Neural cell (in vitro differentiated cells): ENCODE measurements at regions not wholly inside any gene's neighbourhood (a gene's known extent, or its start where the extent isn't known, plus 50 kb on each side); places are given as distances from the start of the nearest gene placed in this dataset.

Experiments used
- H2AFZ ChIP-seq: fragments of 200-600, 300-800 bp; sonication (generic), shearing (Covaris generic); 2 replicates; pipeline ENCODE4 v1.6.0; 2014; ENCODE audit warnings: low read depth, mild to moderate bottlenecking, antibody characterized with exemption, low read length, moderate library complexity
- H3F3A ChIP-seq: fragments of 200-600 bp; shearing (Covaris generic); 2 replicates; pipeline ENCODE4 v1.6.1; 2016; ENCODE audit warnings: mild to moderate bottlenecking, moderate library complexity, mixed read lengths, antibody characterized with exemption, low read length; ENCODE audit not compliant: insufficient read depth, poor library complexity, severe bottlenecking
- H3K27ac ChIP-seq: fragments of 200-600, 300-800 bp; sonication (generic), shearing (Covaris generic); 2 replicates; pipeline ENCODE4 v1.5.1; 2014; ENCODE audit warnings: mild to moderate bottlenecking, low read length, moderate library complexity
- H3K27me3 ChIP-seq: fragments of 300-800, 200-600 bp; sonication (generic), shearing (Covaris generic); 2 replicates; pipeline ENCODE4 v1.6.0; 2014; ENCODE audit warnings: mild to moderate bottlenecking, low read depth, low read length, moderate library complexity; ENCODE audit not compliant: insufficient read depth
- H3K36me3 ChIP-seq: fragments of 300-800, 200-600 bp; sonication (generic), shearing (Covaris generic); 2 replicates; pipeline ENCODE4 v1.5.1; 2014; ENCODE audit warnings: mild to moderate bottlenecking, antibody characterized with exemption, low read length, moderate library complexity; ENCODE audit not compliant: insufficient read depth
- H3K4me2 ChIP-seq: fragments of 300-800, 200-600 bp; sonication (generic), shearing (Covaris generic); 2 replicates; pipeline ENCODE4 v1.6.0; 2014; ENCODE audit warnings: mild to moderate bottlenecking, low read length
- H3K4me3 ChIP-seq: fragments of 300-800, 200-600 bp; sonication (generic), shearing (Covaris generic); 2 replicates; pipeline ENCODE4 v1.5.1; 2014; ENCODE audit warnings: mild to moderate bottlenecking, low read length, moderate library complexity
- H3K79me2 ChIP-seq: fragments of 200-600 bp; shearing (Covaris generic); replicated peaks from 2 replicates; pipeline ENCODE4 v1.6.0; 2014; ENCODE audit warnings: mild to moderate bottlenecking, low read length, moderate library complexity; ENCODE audit not compliant: insufficient read depth
- H3K9ac ChIP-seq: fragments of 300-800, 200-600 bp; sonication (generic), shearing (Covaris generic); 2 replicates; pipeline ENCODE4 v1.6.1; 2016; ENCODE audit warnings: mild to moderate bottlenecking, low read length, mixed read lengths
- H3K9me2 ChIP-seq: fragments of 200-600 bp; shearing (Covaris generic); 2 replicates; pipeline ENCODE4 v1.6.1; 2016; ENCODE audit warnings: mild to moderate bottlenecking, low read length, mixed read lengths; ENCODE audit not compliant: insufficient read depth
- H3K9me3 ChIP-seq: fragments of 200-600, 300-800 bp; sonication (generic), shearing (Covaris generic); 2 replicates; pipeline ENCODE4 v1.6.1; 2016; ENCODE audit warnings: mild to moderate bottlenecking, mixed run types, low read length, moderate library complexity, mixed read lengths
- H4K20me1 ChIP-seq: fragments of 200-600 bp; shearing (Covaris generic); 2 replicates; pipeline ENCODE4 v1.6.1; 2016; ENCODE audit warnings: mild to moderate bottlenecking, mixed run types; ENCODE audit not compliant: insufficient read depth
- EP300 ChIP-seq: fragments of 450-650 bp; conservative IDR thresholded peaks from 2 replicates; pipeline ENCODE4 v1.6.1; 2014; ENCODE audit warnings: antibody characterized with exemption, mild to moderate bottlenecking, moderate library complexity; ENCODE audit not compliant: poor library complexity, severe bottlenecking
- EZH2 ChIP-seq: fragments of 200-600, 300-800 bp; shearing (Covaris generic), sonication (generic); IDR thresholded peaks from 2 replicates; pipeline ENCODE4 v1.6.1; 2014; ENCODE audit warnings: antibody characterized with exemption, low read length, borderline replicate concordance, mild to moderate bottlenecking; ENCODE audit not compliant: insufficient read depth, poor library complexity, severe bottlenecking
- MXI1 ChIP-seq: fragments of 450-650 bp; conservative IDR thresholded peaks from 2 replicates; pipeline ENCODE4 v1.6.1; 2014; ENCODE audit warnings: antibody characterized with exemption, mild to moderate bottlenecking; ENCODE audit not compliant: poor library complexity, severe bottlenecking
- POLR2AphosphoS5 ChIP-seq: IDR thresholded peaks from 2 replicates; pipeline ENCODE4 v1.6.1; 2012
- RAD21 ChIP-seq: fragments of 450-650 bp; conservative IDR thresholded peaks from 2 replicates; pipeline ENCODE4 v1.6.1; 2014; ENCODE audit warnings: antibody characterized with exemption, mild to moderate bottlenecking, moderate library complexity
- SMC3 ChIP-seq: fragments of 450-650 bp; conservative IDR thresholded peaks from 2 replicates; pipeline ENCODE4 v1.6.1; 2014; ENCODE audit warnings: antibody characterized with exemption, mild to moderate bottlenecking, moderate library complexity; ENCODE audit not compliant: poor library complexity
- TAF1 ChIP-seq: IDR thresholded peaks from 2 replicates; pipeline ENCODE4 v1.6.1; 2012; ENCODE audit warnings: low read depth
- TF ChIP-seq, protein P1 (sequence below): IDR thresholded peaks from 2 replicates; pipeline ENCODE4 v1.6.1; 2012; ENCODE audit warnings: borderline replicate concordance
- TF ChIP-seq, protein P2 (sequence below): fragments of 450-650 bp; IDR thresholded peaks from 2 replicates; pipeline ENCODE4 v1.5.1; 2014; ENCODE audit warnings: antibody characterized with exemption, mild to moderate bottlenecking, moderate library complexity; ENCODE audit not compliant: poor library complexity, severe bottlenecking

DNA sequence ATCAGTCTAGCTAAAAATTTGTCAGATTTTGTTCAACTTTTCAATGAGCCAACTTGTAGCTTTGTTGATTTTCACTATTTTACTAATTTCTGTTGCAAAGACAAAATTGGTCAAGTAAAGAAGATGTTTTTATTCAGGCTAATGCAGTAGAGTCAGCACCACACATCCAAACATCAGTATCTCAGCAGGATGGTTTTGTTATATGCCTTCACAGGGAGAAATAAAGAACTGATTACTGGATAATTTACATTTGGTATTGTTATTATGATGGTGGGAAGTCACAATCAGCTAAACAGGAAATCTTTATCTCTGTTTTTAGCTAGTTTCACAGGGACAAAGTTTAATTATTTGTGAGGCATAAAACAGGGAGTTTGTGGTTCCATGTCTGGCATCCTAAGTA lies 713.4 kb downstream of the SLITRK5 start:
- H3K9me3 ChIP-seq, result no peaks in the 10 kb centered on the region
- H3K79me2 ChIP-seq, result no peaks in the 10 kb centered on the region
- no peaks in the 10 kb centered on the region for H3K36me3 ChIP-seq
- no peaks in the 10 kb centered on the region for H3F3A ChIP-seq
- H3K27ac ChIP-seq, result no peak overlapping the region
- H3K4me2 ChIP-seq, result no peak overlapping the region
- H4K20me1 ChIP-seq, result no peaks in the 10 kb centered on the region
- TF ChIP-seq, protein P1, sequence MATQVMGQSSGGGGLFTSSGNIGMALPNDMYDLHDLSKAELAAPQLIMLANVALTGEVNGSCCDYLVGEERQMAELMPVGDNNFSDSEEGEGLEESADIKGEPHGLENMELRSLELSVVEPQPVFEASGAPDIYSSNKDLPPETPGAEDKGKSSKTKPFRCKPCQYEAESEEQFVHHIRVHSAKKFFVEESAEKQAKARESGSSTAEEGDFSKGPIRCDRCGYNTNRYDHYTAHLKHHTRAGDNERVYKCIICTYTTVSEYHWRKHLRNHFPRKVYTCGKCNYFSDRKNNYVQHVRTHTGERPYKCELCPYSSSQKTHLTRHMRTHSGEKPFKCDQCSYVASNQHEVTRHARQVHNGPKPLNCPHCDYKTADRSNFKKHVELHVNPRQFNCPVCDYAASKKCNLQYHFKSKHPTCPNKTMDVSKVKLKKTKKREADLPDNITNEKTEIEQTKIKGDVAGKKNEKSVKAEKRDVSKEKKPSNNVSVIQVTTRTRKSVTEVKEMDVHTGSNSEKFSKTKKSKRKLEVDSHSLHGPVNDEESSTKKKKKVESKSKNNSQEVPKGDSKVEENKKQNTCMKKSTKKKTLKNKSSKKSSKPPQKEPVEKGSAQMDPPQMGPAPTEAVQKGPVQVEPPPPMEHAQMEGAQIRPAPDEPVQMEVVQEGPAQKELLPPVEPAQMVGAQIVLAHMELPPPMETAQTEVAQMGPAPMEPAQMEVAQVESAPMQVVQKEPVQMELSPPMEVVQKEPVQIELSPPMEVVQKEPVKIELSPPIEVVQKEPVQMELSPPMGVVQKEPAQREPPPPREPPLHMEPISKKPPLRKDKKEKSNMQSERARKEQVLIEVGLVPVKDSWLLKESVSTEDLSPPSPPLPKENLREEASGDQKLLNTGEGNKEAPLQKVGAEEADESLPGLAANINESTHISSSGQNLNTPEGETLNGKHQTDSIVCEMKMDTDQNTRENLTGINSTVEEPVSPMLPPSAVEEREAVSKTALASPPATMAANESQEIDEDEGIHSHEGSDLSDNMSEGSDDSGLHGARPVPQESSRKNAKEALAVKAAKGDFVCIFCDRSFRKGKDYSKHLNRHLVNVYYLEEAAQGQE, result no peak
- TF ChIP-seq, protein P2, sequence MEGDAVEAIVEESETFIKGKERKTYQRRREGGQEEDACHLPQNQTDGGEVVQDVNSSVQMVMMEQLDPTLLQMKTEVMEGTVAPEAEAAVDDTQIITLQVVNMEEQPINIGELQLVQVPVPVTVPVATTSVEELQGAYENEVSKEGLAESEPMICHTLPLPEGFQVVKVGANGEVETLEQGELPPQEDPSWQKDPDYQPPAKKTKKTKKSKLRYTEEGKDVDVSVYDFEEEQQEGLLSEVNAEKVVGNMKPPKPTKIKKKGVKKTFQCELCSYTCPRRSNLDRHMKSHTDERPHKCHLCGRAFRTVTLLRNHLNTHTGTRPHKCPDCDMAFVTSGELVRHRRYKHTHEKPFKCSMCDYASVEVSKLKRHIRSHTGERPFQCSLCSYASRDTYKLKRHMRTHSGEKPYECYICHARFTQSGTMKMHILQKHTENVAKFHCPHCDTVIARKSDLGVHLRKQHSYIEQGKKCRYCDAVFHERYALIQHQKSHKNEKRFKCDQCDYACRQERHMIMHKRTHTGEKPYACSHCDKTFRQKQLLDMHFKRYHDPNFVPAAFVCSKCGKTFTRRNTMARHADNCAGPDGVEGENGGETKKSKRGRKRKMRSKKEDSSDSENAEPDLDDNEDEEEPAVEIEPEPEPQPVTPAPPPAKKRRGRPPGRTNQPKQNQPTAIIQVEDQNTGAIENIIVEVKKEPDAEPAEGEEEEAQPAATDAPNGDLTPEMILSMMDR, result no peak
- TF ChIP-seq MXI1 (no peak), RAD21 (no peak), EP300 (no peak), POLR2AphosphoS5 (no peak), EZH2 (no peak), TAF1 (no peak), SMC3 (no peak)
- no peak overlapping the region for H2AFZ ChIP-seq
- H3K9ac ChIP-seq, result no peak overlapping the region
- H3K4me3 ChIP-seq, result no peak overlapping the region
- H3K9me2 ChIP-seq, result no peaks in the 10 kb centered on the region
- H3K27me3 ChIP-seq, result no peaks in the 10 kb centered on the region

DNA sequence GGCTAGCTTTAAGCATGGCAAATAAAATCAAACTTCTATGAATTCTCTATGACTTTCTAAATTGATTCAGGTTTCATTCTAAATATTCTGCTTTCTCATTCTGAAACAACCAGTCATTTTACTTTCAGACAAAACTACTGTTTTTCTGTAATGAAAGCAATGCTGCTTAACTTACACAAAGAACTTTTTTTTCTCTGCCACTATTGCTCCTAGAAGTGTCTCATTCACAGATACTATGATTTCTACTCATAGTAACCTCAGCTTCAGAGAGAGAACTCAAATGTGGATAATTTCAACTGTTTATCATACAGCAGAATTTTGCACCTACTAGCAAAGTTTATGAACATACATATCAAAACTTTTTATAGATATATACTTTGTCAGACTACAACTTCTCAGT lies 724.6 kb downstream of the SLITRK5 start:
- no peak overlapping the region for H2AFZ ChIP-seq
- H3K27ac ChIP-seq, result no peak overlapping the region
- no peaks in the 10 kb centered on the region for H3K27me3 ChIP-seq
- H3K9me3 ChIP-seq, result no peaks in the 10 kb centered on the region
- no peak for TF ChIP-seq SMC3
- TF ChIP-seq, protein P2, result no peak
- H3K4me3 ChIP-seq, result no peak overlapping the region
- H3K36me3 ChIP-seq, result no peaks in the 10 kb centered on the region
- H3K4me2 ChIP-seq, result no peak overlapping the region
- no peaks in the 10 kb centered on the region for H3F3A ChIP-seq
- no peak overlapping the region for H3K9ac ChIP-seq
- no peaks in the 10 kb centered on the region for H3K79me2 ChIP-seq
- no peaks in the 10 kb centered on the region for H3K9me2 ChIP-seq
- H4K20me1 ChIP-seq, result no peaks in the 10 kb centered on the region
